ENCODE measurements at regions not wholly inside any gene's neighbourhood (a gene's known extent, or its start where the extent isn't known, plus 50 kb on each side); places are given as distances from the start of the nearest gene placed in this dataset.
A peak's percentile ranks its signal among the peaks of the same experiment; 100 is the strongest.

DNA sequence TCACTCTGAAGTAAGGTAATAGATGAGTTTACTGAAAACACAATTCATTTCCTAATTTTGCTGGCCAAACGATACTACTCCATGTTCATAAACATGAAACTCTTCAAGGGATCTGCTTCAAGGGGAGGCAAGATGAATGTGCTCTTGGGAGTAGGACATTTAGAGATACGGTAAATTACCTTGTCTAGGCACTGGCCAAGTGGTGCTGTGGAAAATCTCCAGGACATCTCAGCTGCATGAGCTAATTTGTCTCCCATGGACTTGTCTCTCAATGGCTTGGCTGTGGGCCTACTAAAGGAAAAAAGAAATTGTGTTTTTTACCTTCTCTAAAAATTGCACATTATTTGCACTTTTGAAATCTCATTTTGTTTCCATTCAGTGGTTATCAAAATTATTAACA is 780.6 kb downstream of the LTN1 start:
- ChIA-PET POLR2A (no interaction called here), CTCF (no interaction called here)
- no peak for DNase-seq (ENCODE audit: low read depth, low spot score)
- H3K4me3 ChIP-seq (ENCODE audit: low read depth, low read length), result no peak overlapping the region
- TF ChIP-seq, protein P1, sequence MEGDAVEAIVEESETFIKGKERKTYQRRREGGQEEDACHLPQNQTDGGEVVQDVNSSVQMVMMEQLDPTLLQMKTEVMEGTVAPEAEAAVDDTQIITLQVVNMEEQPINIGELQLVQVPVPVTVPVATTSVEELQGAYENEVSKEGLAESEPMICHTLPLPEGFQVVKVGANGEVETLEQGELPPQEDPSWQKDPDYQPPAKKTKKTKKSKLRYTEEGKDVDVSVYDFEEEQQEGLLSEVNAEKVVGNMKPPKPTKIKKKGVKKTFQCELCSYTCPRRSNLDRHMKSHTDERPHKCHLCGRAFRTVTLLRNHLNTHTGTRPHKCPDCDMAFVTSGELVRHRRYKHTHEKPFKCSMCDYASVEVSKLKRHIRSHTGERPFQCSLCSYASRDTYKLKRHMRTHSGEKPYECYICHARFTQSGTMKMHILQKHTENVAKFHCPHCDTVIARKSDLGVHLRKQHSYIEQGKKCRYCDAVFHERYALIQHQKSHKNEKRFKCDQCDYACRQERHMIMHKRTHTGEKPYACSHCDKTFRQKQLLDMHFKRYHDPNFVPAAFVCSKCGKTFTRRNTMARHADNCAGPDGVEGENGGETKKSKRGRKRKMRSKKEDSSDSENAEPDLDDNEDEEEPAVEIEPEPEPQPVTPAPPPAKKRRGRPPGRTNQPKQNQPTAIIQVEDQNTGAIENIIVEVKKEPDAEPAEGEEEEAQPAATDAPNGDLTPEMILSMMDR (IDR thresholded peaks at IDR 0.05; ENCODE audit: insufficient read depth, low read length, missing control alignments), result no peak

DNA sequence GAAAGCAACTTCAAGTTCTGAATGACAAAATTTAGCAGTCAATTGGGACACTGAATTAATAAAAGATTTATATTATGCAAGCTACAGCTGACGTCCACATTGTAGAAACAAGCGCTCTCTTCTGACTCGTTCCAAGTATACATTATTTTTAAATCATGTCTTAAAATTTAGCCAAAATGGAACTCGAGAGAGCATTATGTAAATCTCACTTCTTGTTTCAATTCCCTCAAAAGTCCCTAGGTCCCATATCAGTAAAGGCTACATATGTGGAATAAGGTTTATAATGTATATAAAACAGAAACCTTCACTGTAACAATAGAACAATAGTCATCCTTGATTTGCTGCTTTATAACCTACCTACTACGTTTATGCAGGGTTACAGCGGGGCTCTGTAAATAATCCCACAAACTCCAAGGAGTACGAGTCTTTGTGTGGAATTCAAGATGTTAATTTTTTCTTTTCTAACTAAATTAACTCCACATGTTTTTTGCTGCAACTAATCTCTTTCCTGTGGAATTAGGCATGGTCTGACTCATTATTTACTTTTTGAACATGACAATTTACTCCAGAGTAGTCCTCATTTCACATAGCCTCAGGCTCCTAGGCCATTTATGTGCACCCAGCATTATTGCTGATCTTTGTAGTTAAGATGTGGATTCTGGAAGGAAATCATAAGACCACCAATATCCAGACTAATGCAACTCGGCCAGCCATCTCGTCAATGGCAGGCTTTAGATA is 785.1 kb downstream of the LTN1 start:
- TF ChIP-seq, protein P1 (IDR thresholded peaks at IDR 0.05; ENCODE audit: insufficient read depth, low read length, missing control alignments), result no peak
- ChIA-PET CTCF (no interaction called here), POLR2A (no interaction called here)
- peak; percentile 37 for DNase-seq (ENCODE audit: low read depth, low spot score)
- no peak overlapping the region for H3K4me3 ChIP-seq (ENCODE audit: low read depth, low read length)

DNA sequence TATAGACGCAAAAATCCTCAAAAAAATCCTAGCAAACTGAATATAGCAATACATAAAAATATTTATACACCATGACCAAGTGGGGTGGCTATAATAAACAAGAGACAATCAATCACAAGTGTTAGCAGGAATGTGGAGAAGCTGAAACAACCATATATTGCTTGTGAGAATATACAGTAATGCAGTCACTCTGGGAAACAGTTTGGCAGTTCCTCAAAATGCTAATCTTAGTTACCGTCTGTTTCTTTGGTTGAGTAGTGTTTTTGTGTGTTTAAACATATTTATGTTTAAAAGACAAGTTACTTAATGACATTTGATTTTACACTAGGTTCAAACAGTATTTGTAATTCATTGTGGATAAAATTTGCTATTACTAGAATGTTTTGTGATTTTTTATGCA is 792.0 kb downstream of the LTN1 start:
- TF ChIP-seq, protein P1 (IDR thresholded peaks at IDR 0.05; ENCODE audit: insufficient read depth, low read length, missing control alignments), result no peak
- no peak overlapping the region for H3K4me3 ChIP-seq (ENCODE audit: low read depth, low read length)
- CTCF ChIA-PET, result no interaction called here
- POLR2A ChIA-PET, result no interaction called here
- DNase-seq (ENCODE audit: low read depth, low spot score), result no peak

DNA sequence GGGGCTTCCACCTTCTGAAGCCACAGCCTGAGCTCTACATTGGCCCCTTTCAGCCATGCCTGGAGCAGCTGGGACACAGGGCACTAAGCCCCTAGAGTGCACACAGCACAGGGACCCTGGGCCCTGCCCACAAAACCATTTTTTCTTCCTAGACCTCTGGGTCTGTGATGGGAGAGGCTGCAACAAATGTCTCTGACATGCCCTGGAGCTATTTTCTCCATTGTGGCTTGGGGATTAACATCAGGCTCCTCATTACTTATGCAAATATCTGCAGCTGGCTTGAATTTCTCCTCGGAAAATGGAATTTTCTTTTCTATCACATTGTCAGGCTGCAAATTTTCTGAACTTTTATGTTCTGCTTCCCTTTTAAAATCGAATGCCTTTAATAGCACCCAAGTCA is 795.7 kb downstream of the LTN1 start:
- no peak for DNase-seq (ENCODE audit: low read depth, low spot score)
- CTCF ChIA-PET, result no interaction called here
- no peak overlapping the region for H3K4me3 ChIP-seq (ENCODE audit: low read depth, low read length)
- POLR2A ChIA-PET, result no interaction called here
- TF ChIP-seq, protein P1 (IDR thresholded peaks at IDR 0.05; ENCODE audit: insufficient read depth, low read length, missing control alignments), result no peak

DNA sequence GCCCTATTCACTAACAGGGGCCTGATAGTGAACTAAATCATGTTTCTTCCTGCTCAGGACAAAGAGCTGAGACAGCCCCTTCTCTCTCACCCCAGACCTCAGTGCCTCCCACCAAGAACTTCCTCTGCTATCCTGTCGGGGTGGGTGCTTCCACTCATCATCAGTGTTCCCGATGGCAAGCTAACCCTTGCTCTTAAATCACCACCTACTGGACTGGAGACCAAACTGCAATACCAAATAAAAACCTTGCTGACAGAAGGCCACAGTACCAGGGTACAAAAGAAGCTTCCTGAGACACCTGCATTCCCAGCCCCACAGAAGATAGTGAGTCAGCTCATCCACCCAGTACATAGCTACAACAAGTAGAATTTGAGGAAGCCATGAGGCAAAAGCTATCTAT is 799.5 kb downstream of the LTN1 start:
- ChIA-PET POLR2A (no interaction called here), CTCF (interaction anchor here (1.1 kb wide), 1 partner anchor 11 kb away, joined by 3 read pairs; no protein-coding TSS in a partner anchor)
- no peak overlapping the region for H3K4me3 ChIP-seq (ENCODE audit: low read depth, low read length)
- TF ChIP-seq, protein P1 (IDR thresholded peaks at IDR 0.05; ENCODE audit: insufficient read depth, low read length, missing control alignments), result no peak
- DNase-seq (ENCODE audit: low read depth, low spot score), result no peak

DNA sequence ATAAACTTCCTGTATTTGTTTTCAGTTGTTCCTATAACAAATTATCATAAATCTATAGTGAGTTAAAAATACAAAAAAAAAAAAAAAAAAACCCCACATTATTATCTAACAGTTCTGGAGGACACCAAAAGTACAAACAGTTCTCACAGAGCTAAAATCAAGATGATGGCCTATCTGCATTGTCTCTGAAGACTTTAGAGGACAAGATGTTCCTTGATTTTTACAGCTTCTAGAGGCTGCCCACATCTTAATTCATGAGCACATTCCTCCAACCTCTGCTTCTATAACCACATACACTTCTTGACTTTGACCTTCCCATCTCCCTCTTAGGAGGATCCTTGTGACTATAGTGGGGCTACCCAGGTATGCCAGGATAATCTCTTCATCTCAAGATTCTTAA is 806.1 kb downstream of the LTN1 start:
- ChIA-PET CTCF (no interaction called here), POLR2A (no interaction called here)
- no peak for DNase-seq (ENCODE audit: low read depth, low spot score)
- no peak overlapping the region for H3K4me3 ChIP-seq (ENCODE audit: low read depth, low read length)
- TF ChIP-seq, protein P1 (IDR thresholded peaks at IDR 0.05; ENCODE audit: insufficient read depth, low read length, missing control alignments), result no peak

Data from AG04449 (cell line).